Fibroblast of skin of abdomen (primary cell): ENCODE measurements at regions not wholly inside any gene's neighbourhood (a gene's known extent, or its start where the extent isn't known, plus 50 kb on each side); places are given as distances from the start of the nearest gene placed in this dataset.
"Not testable (repeated sequence)": the region's sequence is repeated elsewhere in the genome, so short reads cannot be mapped to it uniquely, and the experiment has no call there.

Experiments used
- DNase-seq: peaks from one replicate; pipeline ENCODE4 v3.0.0-alpha.2; 2013

- DNase-seq = no peak
Observed at GRCh38 chr2:208939852-208940251, 484.0 kb upstream of the MAP2 start.

- DNase-seq = no peak
Observed at GRCh38 chr2:208945719-208946256, 478.1 kb upstream of the MAP2 start.

DNA sequence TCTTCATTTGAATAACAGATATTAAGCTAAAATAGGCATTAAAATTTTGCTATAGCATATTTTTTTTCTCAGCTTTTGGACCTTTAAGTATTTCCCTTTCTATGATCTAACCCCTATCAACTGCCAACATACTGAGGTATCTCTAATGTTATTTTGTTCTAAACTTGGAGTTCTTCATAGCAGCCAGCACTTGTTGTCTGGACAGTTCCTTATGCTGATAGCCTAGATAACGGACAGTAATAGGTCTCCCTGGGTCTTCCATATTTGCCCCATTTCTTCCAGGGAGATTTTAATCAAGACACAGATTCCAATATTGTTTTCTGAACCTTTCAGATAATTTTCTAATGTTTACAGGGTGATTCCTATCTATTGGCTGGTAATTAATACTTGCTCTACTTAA lies 475.8 kb upstream of the MAP2 start:
- no peak for DNase-seq

- no peak for DNase-seq
Observed at GRCh38 chr2:208970070-208970469, 453.8 kb upstream of the MAP2 start.

GRCh38 chr2:208977582-208977981 lies 446.3 kb upstream of the MAP2 start:
- DNase-seq = no peak

DNA sequence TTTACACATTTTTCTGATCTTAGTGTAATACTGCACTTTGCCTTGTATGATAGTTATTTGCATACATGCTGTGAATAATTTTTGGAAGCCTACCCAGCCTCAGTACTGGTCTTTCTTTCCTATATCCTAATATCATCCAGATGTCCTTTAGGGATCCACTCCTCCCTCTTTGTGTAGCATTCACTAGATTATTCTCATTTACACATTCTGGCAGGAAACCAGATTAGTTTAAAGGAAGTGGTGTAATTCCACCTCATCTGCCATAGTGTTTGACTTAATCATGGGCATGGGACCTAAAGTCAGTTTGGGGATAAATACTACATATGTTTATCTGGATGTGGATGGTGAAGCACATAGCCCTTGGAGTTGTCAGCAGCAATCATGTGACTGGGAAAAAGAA lies 444.9 kb upstream of the MAP2 start:
- peak; percentile 66 for DNase-seq

DNA sequence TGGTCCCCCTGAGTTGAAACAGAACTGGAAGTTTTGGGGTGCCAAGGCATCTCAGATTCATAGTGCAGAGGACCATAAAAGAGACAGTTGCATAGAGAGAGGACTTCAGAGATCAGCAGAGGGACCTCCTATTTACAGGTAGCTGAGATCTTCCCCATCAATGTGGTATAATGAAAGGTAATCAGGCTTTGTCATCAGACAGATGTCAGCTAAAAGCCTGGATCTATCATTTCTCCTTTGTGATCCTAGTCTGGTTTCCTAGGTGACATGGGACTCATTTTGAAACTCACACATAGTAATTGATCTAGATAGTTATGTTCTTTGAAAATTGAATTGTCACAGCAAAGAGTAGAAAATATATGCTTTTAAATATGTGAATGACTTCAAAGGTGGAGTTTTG lies 443.5 kb upstream of the MAP2 start:
- DNase-seq = no peak

- DNase-seq = no peak
Observed at GRCh38 chr2:208982831-208983230, 441.0 kb upstream of the MAP2 start.

DNA sequence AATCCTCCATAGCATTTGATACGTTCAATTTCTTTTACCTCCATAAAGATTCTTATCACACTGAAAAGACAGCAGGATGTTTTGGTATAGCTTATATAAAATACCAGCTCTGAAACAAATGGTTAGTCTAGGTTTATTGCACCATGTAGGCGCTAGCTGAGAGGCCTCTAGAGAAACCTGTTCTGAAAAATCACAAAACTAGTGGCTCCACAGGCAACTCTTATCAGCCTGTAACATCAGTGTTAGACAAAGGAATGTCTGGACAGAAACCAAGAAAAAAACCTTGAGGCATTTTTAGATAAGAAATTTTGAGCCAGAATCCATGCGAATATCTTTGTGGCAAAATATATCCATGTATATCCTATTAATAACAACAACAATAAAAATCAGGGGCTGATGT lies 440.4 kb upstream of the MAP2 start:
- DNase-seq = no peak

DNA sequence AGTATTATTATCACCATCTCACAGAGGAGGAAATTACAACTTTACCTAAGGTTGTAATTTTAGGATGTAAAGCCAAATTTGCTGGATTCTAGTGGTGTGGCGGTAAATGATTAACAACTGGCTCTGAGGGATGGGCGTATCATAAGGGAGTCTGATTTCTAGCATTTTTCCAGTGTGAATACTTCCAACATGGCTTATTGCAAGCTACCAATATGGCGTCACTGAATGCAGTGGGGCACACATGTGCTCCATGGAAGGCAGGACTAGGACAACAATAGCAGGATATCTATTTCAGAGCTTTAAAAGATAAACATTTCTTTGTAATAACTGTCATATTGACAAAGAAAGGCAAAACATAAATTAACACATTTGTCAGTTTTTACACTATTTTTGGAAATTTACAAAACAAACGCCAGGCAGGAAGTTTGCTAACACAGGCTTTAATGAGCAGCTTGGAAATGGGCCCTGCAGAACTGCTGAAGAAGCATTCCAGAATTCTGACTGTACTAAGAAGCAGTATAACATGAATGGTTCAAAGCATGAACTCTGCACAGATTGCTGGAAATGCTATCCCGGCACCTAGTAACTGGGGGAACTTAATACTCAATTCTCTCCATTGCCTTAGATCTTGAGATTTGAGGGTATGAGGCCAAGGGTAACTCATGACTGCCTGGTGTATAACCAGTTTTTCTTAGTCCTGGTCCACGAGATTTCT lies 439.3 kb upstream of the MAP2 start:
- DNase-seq = peak; percentile 45

DNA sequence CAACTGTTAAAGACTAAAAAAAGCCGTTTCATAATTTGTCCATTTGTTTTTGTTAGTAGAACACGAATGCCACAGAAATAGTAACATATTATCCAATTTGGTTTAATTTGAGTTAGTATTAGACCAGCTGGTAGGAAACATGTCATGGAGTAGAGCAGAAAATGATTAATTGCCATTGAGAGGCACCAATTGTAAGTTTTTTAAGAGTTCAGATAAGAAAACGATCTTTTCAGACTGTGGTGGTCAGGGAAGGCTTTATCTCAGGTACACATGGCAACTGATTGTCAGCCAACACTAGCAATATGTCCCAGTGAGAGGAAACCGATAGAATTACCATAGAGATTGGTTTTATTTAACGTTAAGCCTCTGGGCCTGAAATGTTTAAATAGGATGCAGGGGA lies 438.2 kb upstream of the MAP2 start:
- DNase-seq = no peak

GRCh38 chr2:208990716-208991115 lies 433.1 kb upstream of the MAP2 start:
- DNase-seq = no peak

DNA sequence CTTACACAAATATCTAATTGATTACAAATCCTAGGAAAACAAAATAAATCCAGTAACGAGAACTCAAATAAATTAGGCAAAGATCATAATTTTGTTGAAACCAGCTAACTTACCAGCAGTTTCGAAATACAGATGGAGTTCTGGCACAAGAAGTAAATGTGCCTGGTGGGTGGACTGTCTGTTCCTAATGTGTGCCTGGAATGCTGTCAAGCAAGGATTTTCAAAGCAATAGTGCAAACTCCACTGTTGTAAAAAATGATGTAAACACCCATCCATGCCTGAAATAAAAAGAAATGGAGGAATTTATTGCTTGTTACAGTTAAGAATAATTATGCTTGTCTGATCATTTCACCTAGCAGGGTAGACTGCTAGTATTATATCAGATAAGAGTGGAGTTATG lies 423.9 kb upstream of the MAP2 start:
- no peak for DNase-seq

DNA sequence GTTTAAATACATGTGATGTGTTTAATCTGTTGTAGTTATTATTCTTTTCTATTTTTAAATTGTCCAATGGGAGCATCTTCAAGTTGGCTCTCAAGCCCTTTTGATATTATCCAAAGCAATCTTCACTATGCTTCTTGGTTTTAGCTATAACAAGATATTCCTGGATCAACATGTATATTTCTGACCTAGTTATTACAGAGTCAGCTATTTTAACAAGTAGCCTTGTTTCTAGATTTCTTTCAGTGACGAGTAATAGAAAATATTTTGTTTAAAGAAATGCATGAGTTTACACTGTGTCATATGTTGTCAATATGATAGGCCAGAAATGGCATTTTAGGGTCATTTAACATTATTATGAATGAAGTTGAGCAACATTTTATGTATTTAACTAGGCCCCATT lies 421.8 kb upstream of the MAP2 start:
- DNase-seq = no peak

DNA sequence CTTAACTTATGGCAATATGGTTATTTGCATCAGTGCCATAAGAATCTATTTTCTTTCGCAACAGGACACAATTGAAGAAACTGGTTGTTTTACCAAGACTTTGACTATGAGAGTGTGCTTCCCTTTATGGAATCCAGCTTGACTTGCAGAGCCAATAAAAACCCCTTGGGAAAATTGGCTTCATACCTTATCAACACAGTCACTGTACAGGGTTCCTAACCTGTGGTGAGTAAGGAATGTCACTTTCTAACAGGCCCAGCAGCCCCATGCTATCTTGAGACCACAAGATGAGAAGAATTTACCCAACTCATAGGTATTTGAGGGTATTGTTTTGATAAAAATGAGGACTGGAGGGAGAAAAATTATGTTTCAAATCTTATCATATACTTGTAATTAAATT lies 418.5 kb upstream of the MAP2 start:
- no peak for DNase-seq

DNA sequence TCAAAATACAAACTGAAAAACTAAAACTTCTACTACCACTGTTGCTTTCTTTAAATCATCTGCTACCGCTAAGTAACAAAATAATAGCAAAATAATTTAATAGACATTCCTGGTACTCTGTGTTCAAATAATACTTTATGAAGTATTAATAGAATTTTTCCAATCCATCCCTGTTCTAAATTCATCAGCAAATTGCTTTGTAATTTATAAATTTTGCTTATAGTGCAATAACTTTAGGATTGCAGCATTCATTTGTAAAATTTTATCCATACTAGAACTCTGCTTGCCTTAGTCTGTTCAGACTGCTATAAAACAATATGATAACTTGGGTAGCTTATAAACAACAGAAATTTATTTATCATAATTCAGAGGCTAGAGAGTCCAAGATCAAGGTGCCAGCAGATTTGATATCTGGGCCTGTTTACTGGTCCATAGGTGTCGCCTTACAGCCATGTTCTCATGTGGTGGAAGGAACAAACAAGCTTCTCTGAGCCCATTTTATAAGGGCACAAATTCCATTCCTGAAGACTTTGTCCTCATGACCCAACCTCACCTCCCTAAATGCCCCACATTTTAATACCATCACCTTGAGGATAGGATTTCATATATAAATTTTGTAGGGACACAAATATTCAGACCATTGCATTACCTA lies 415.1 kb upstream of the MAP2 start:
- DNase-seq = no peak

DNA sequence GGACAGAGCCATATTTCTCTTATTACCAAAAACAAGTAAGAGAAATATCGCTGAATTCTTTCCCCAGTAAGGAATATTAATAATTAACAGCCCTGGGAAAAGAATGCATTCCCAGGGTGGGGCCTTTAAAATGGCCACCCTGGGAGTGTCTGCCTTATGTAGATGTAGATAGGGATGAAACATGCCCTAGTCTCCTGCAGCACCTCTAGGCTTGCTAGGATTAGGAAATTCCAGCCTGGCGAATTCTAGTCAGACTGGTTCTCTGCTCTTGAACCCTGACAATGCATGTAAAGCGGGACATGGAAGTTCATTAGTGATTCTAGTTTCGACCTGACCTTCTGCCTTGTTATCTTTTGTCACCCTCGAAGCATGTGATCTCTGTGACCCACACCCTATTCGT lies 405.2 kb upstream of the MAP2 start:
- DNase-seq = not testable (repeated sequence)

- DNase-seq = no peak
Observed at GRCh38 chr2:209029249-209029648, 394.6 kb upstream of the MAP2 start.

- no peak for DNase-seq
Observed at GRCh38 chr2:209044307-209044706, 379.5 kb upstream of the MAP2 start.

DNA sequence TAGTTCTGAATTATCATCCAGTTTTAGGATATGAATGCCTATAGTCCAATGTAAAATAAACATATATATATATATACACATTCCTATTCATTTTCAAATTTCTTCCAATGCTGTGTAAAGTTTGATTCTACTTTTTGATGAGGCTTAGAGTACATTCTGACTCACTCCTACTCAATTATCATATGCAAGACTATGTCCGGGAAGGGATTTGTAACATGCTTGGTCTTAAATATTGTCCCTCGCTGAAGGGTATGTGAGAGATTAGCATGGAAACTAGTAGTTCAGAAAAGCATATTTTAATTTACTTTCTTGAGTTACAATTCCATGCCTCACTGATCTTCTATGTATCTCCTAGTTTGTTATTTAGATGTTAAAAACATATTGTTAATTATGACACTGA lies 377.7 kb upstream of the MAP2 start:
- no peak for DNase-seq

GRCh38 chr2:209049608-209050007 lies 374.2 kb upstream of the MAP2 start:
- DNase-seq = no peak

- no peak for DNase-seq
Observed at GRCh38 chr2:209062210-209062609, 361.6 kb upstream of the MAP2 start.

GRCh38 chr2:209070262-209070661 lies 353.6 kb upstream of the MAP2 start:
- no peak for DNase-seq

DNA sequence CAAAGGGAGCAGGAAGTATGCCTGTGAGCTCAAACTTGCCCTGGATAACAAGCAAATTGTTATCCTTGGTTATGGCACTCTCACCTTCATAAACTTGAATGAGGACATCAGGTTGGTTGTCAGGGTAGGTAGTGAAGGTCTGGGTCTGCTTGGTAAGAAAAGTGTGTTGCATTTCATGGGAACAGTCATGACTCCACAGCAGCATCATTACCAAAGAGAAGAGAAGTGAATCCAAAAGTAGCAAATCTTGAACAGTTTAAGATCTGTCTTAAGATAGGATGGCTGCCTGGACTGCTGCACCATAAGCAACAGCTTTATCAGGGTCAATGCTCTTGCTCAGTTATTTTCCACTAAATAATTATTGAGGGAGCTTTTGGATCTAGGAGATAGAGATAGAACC lies 350.7 kb upstream of the MAP2 start:
- no peak for DNase-seq
